Stimulated activated CD4-positive, alpha-beta T cell treated with anti-CD3 and anti-CD28 coated beads, Interleukin-2, amount 100 ng/mL, for 24 hours (primary cell): ENCODE measurements at regions not wholly inside any gene's neighbourhood (a gene's known extent, or its start where the extent isn't known, plus 50 kb on each side); places are given as distances from the start of the nearest gene placed in this dataset.

Source experiments
- DNase-seq, 2 donors: peaks; one replicate each; pipeline ENCODE4 v3.0.0-alpha.2; 2020

- no peak for DNase-seq
Observed at GRCh38 chr6:164195942-164196281, 781.4 kb downstream of the QKI start.

GRCh38 chr6:164195278-164195941 is 780.9 kb downstream of the QKI start:
- DNase-seq: no peak

- DNase-seq: no peak
Observed at GRCh38 chr6:164188861-164189260, 774.3 kb downstream of the QKI start.

- DNase-seq: no peak
Observed at GRCh38 chr6:164185471-164185871, 771.0 kb downstream of the QKI start.

- DNase-seq: no peak
Observed at GRCh38 chr6:164184410-164184809, 769.9 kb downstream of the QKI start.

- DNase-seq: no peak
Observed at GRCh38 chr6:164183556-164184123, 769.1 kb downstream of the QKI start.

- no peak for DNase-seq
Observed at GRCh38 chr6:164178679-164179332, 764.3 kb downstream of the QKI start.

- no peak for DNase-seq
Observed at GRCh38 chr6:164169355-164169754, 754.8 kb downstream of the QKI start.

- DNase-seq: no peak
Observed at GRCh38 chr6:164168595-164168994, 754.1 kb downstream of the QKI start.

- DNase-seq: no peak
Observed at GRCh38 chr6:164167873-164168405, 753.4 kb downstream of the QKI start.

GRCh38 chr6:164166996-164167395 is 752.5 kb downstream of the QKI start:
- DNase-seq: no peak

GRCh38 chr6:164166515-164166914 is 752.0 kb downstream of the QKI start:
- no peak for DNase-seq

- DNase-seq: no peak
Observed at GRCh38 chr6:164164876-164165275, 750.4 kb downstream of the QKI start.

- no peak for DNase-seq
Observed at GRCh38 chr6:164163239-164163638, 748.7 kb downstream of the QKI start.

GRCh38 chr6:164159061-164159460 is 744.5 kb downstream of the QKI start:
- no peak for DNase-seq

GRCh38 chr6:164154588-164154987 is 740.1 kb downstream of the QKI start:
- no peak for DNase-seq

- DNase-seq: no peak
Observed at GRCh38 chr6:164152611-164153010, 738.1 kb downstream of the QKI start.

GRCh38 chr6:164151161-164152120 is 736.9 kb downstream of the QKI start:
- no peak for DNase-seq

- no peak for DNase-seq
Observed at GRCh38 chr6:164150232-164150631, 735.7 kb downstream of the QKI start.

- no peak for DNase-seq
Observed at GRCh38 chr6:164148788-164149187, 734.3 kb downstream of the QKI start.

- DNase-seq: no peak
Observed at GRCh38 chr6:164144316-164144715, 729.8 kb downstream of the QKI start.

GRCh38 chr6:164142322-164142721 is 727.8 kb downstream of the QKI start:
- no peak for DNase-seq

GRCh38 chr6:164135511-164136132 is 721.1 kb downstream of the QKI start:
- no peak for DNase-seq
